GM12872 (cell line): ENCODE measurements at regions not wholly inside any gene's neighbourhood (a gene's known extent, or its start where the extent isn't known, plus 50 kb on each side); places are given as distances from the start of the nearest gene placed in this dataset.

Experiments used
- CTCF ChIP-seq: IDR thresholded peaks from 3 replicates; pipeline ENCODE4 v1.5.1; 2011; ENCODE audit warnings: low read depth, mild to moderate bottlenecking, low read length, moderate library complexity; ENCODE audit not compliant: insufficient read depth

GRCh38 chr1:63127376-63127775 lies 195.0 kb upstream of the FOXD3 start:
- TF ChIP-seq CTCF: no peak

- TF ChIP-seq CTCF: no peak
Observed at GRCh38 chr1:63128556-63128955, 193.8 kb upstream of the FOXD3 start.

GRCh38 chr1:63129184-63129583 lies 193.2 kb upstream of the FOXD3 start:
- no peak for TF ChIP-seq CTCF

- no peak for TF ChIP-seq CTCF
Observed at GRCh38 chr1:63129855-63130254, 192.5 kb upstream of the FOXD3 start.

GRCh38 chr1:63134501-63135173 lies 187.7 kb upstream of the FOXD3 start:
- no peak for TF ChIP-seq CTCF

- no peak for TF ChIP-seq CTCF
Observed at GRCh38 chr1:63135174-63135512, 187.2 kb upstream of the FOXD3 start.

- TF ChIP-seq CTCF: no peak
Observed at GRCh38 chr1:63135801-63136200, 186.6 kb upstream of the FOXD3 start.
